ENCODE measurements at regions not wholly inside any gene's neighbourhood (a gene's known extent, or its start where the extent isn't known, plus 50 kb on each side); places are given as distances from the start of the nearest gene placed in this dataset.

- no peak overlapping the region for H3K9ac ChIP-seq (ENCODE audit: low read length)
- no peaks in the 10 kb centered on the region for H3K9me3 ChIP-seq (ENCODE audit: control insufficient read depth, low read length)
- no peak overlapping the region for H3K4me3 ChIP-seq (ENCODE audit: low read length)
- no peaks in the 10 kb centered on the region for H3K36me3 ChIP-seq (ENCODE audit: control insufficient read depth, insufficient read depth, low read length, severe bottlenecking)
- no peaks in the 10 kb centered on the region for H3K4me1 ChIP-seq (ENCODE audit: control insufficient read depth, insufficient read depth, low read length)
- no peak for DNase-seq (ENCODE audit: low read depth)
- no peaks in the 10 kb centered on the region for H3K27me3 ChIP-seq (replicated peaks; ENCODE audit: control insufficient read depth, insufficient read depth, low read length)
Measured at GRCh38 chr9:78674874-78675273, 377.9 kb downstream of the PSAT1 start.

GRCh38 chr9:78676009-78676408 lies 379.1 kb downstream of the PSAT1 start:
- DNase-seq (ENCODE audit: low read depth), result no peak
- Histone ChIP-seq H3K27me3 (replicated peaks; ENCODE audit: control insufficient read depth, insufficient read depth, low read length) (no peaks in the 10 kb centered on the region), H3K9ac (ENCODE audit: low read length) (no peak overlapping the region), H3K9me3 (ENCODE audit: control insufficient read depth, low read length) (no peaks in the 10 kb centered on the region), H3K4me3 (ENCODE audit: low read length) (no peak overlapping the region), H3K36me3 (ENCODE audit: control insufficient read depth, insufficient read depth, low read length, severe bottlenecking) (no peaks in the 10 kb centered on the region), H3K4me1 (ENCODE audit: control insufficient read depth, insufficient read depth, low read length) (no peaks in the 10 kb centered on the region)

- Histone ChIP-seq H3K9ac (ENCODE audit: low read length) (no peak overlapping the region), H3K9me3 (ENCODE audit: control insufficient read depth, low read length) (no peaks in the 10 kb centered on the region), H3K27me3 (replicated peaks; ENCODE audit: control insufficient read depth, insufficient read depth, low read length) (no peaks in the 10 kb centered on the region), H3K4me3 (ENCODE audit: low read length) (no peak overlapping the region), H3K36me3 (ENCODE audit: control insufficient read depth, insufficient read depth, low read length, severe bottlenecking) (no peaks in the 10 kb centered on the region), H3K4me1 (ENCODE audit: control insufficient read depth, insufficient read depth, low read length) (no peaks in the 10 kb centered on the region)
- peak; percentile 39 for DNase-seq (ENCODE audit: low read depth)
Measured at GRCh38 chr9:78676623-78677022, 379.7 kb downstream of the PSAT1 start.

- H3K9ac ChIP-seq (ENCODE audit: low read length), result no peak overlapping the region
- no peak for DNase-seq (ENCODE audit: low read depth)
- no peaks in the 10 kb centered on the region for H3K4me1 ChIP-seq (ENCODE audit: control insufficient read depth, insufficient read depth, low read length)
- H3K9me3 ChIP-seq (ENCODE audit: control insufficient read depth, low read length), result no peaks in the 10 kb centered on the region
- no peak overlapping the region for H3K4me3 ChIP-seq (ENCODE audit: low read length)
- H3K36me3 ChIP-seq (ENCODE audit: control insufficient read depth, insufficient read depth, low read length, severe bottlenecking), result no peaks in the 10 kb centered on the region
- H3K27me3 ChIP-seq (replicated peaks; ENCODE audit: control insufficient read depth, insufficient read depth, low read length), result no peaks in the 10 kb centered on the region
Measured at GRCh38 chr9:78677326-78677725, 380.4 kb downstream of the PSAT1 start.

GRCh38 chr9:78678877-78679276 lies 382.0 kb downstream of the PSAT1 start:
- Histone ChIP-seq H3K4me3 (ENCODE audit: low read length) (no peak overlapping the region), H3K27me3 (replicated peaks; ENCODE audit: control insufficient read depth, insufficient read depth, low read length) (no peaks in the 10 kb centered on the region), H3K36me3 (ENCODE audit: control insufficient read depth, insufficient read depth, low read length, severe bottlenecking) (no peaks in the 10 kb centered on the region), H3K9ac (ENCODE audit: low read length) (no peak overlapping the region), H3K4me1 (ENCODE audit: control insufficient read depth, insufficient read depth, low read length) (no peaks in the 10 kb centered on the region), H3K9me3 (ENCODE audit: control insufficient read depth, low read length) (no peaks in the 10 kb centered on the region)
- DNase-seq (ENCODE audit: low read depth), result no peak

- Histone ChIP-seq H3K9me3 (ENCODE audit: control insufficient read depth, low read length) (no peaks in the 10 kb centered on the region), H3K4me3 (ENCODE audit: low read length) (no peak overlapping the region)
Measured at GRCh38 chr9:78680196-78680595, 383.3 kb downstream of the PSAT1 start.

GRCh38 chr9:78682216-78682615 lies 385.3 kb downstream of the PSAT1 start:
- no peaks in the 10 kb centered on the region for H3K36me3 ChIP-seq (ENCODE audit: control insufficient read depth, insufficient read depth, low read length, severe bottlenecking)
- H3K4me1 ChIP-seq (ENCODE audit: control insufficient read depth, insufficient read depth, low read length), result no peaks in the 10 kb centered on the region
- H3K27me3 ChIP-seq (replicated peaks; ENCODE audit: control insufficient read depth, insufficient read depth, low read length), result no peaks in the 10 kb centered on the region
- no peak overlapping the region for H3K4me3 ChIP-seq (ENCODE audit: low read length)
- H3K9me3 ChIP-seq (ENCODE audit: control insufficient read depth, low read length), result no peaks in the 10 kb centered on the region
- H3K9ac ChIP-seq (ENCODE audit: low read length), result no peak overlapping the region
- no peak for DNase-seq (ENCODE audit: low read depth)

More at GRCh38 chr9:78680196-78680595, 383.3 kb downstream of the PSAT1 start:
- Histone ChIP-seq H3K4me1 (ENCODE audit: control insufficient read depth, insufficient read depth, low read length) (no peaks in the 10 kb centered on the region), H3K9ac (ENCODE audit: low read length) (no peak overlapping the region), H3K27me3 (replicated peaks; ENCODE audit: control insufficient read depth, insufficient read depth, low read length) (no peaks in the 10 kb centered on the region), H3K36me3 (ENCODE audit: control insufficient read depth, insufficient read depth, low read length, severe bottlenecking) (no peaks in the 10 kb centered on the region)
- no peak for DNase-seq (ENCODE audit: low read depth)

GRCh38 chr9:78685471-78685870 lies 388.5 kb downstream of the PSAT1 start:
- Histone ChIP-seq H3K9me3 (ENCODE audit: control insufficient read depth, low read length) (no peaks in the 10 kb centered on the region), H3K9ac (ENCODE audit: low read length) (no peak overlapping the region), H3K36me3 (ENCODE audit: control insufficient read depth, insufficient read depth, low read length, severe bottlenecking) (no peaks in the 10 kb centered on the region), H3K27me3 (replicated peaks; ENCODE audit: control insufficient read depth, insufficient read depth, low read length) (no peaks in the 10 kb centered on the region), H3K4me3 (ENCODE audit: low read length) (no peak overlapping the region), H3K4me1 (ENCODE audit: control insufficient read depth, insufficient read depth, low read length) (no peaks in the 10 kb centered on the region)
- DNase-seq (ENCODE audit: low read depth), result no peak

GRCh38 chr9:78688796-78689195 lies 391.9 kb downstream of the PSAT1 start:
- H3K4me3 ChIP-seq (ENCODE audit: low read length), result no peak overlapping the region
- no peak for DNase-seq (ENCODE audit: low read depth)
- no peaks in the 10 kb centered on the region for H3K9me3 ChIP-seq (ENCODE audit: control insufficient read depth, low read length)
- H3K27me3 ChIP-seq (replicated peaks; ENCODE audit: control insufficient read depth, insufficient read depth, low read length), result no peaks in the 10 kb centered on the region
- H3K4me1 ChIP-seq (ENCODE audit: control insufficient read depth, insufficient read depth, low read length), result no peaks in the 10 kb centered on the region
- H3K9ac ChIP-seq (ENCODE audit: low read length), result no peak overlapping the region
- no peaks in the 10 kb centered on the region for H3K36me3 ChIP-seq (ENCODE audit: control insufficient read depth, insufficient read depth, low read length, severe bottlenecking)

- no peaks in the 10 kb centered on the region for H3K27me3 ChIP-seq (replicated peaks; ENCODE audit: control insufficient read depth, insufficient read depth, low read length)
- no peaks in the 10 kb centered on the region for H3K4me1 ChIP-seq (ENCODE audit: control insufficient read depth, insufficient read depth, low read length)
- H3K4me3 ChIP-seq (ENCODE audit: low read length), result no peak overlapping the region
- no peak overlapping the region for H3K9ac ChIP-seq (ENCODE audit: low read length)
- no peaks in the 10 kb centered on the region for H3K9me3 ChIP-seq (ENCODE audit: control insufficient read depth, low read length)
- no peaks in the 10 kb centered on the region for H3K36me3 ChIP-seq (ENCODE audit: control insufficient read depth, insufficient read depth, low read length, severe bottlenecking)
- DNase-seq (ENCODE audit: low read depth), result no peak
Measured at GRCh38 chr9:78691542-78691941, 394.6 kb downstream of the PSAT1 start.

- H3K36me3 ChIP-seq (ENCODE audit: control insufficient read depth, insufficient read depth, low read length, severe bottlenecking), result no peaks in the 10 kb centered on the region
- H3K4me1 ChIP-seq (ENCODE audit: control insufficient read depth, insufficient read depth, low read length), result no peaks in the 10 kb centered on the region
- no peaks in the 10 kb centered on the region for H3K9me3 ChIP-seq (ENCODE audit: control insufficient read depth, low read length)
- no peak for DNase-seq (ENCODE audit: low read depth)
- no peak overlapping the region for H3K9ac ChIP-seq (ENCODE audit: low read length)
- no peak overlapping the region for H3K4me3 ChIP-seq (ENCODE audit: low read length)
- no peaks in the 10 kb centered on the region for H3K27me3 ChIP-seq (replicated peaks; ENCODE audit: control insufficient read depth, insufficient read depth, low read length)
Measured at GRCh38 chr9:78692871-78693270, 395.9 kb downstream of the PSAT1 start.

- Histone ChIP-seq H3K27me3 (replicated peaks; ENCODE audit: control insufficient read depth, insufficient read depth, low read length) (no peaks in the 10 kb centered on the region), H3K36me3 (ENCODE audit: control insufficient read depth, insufficient read depth, low read length, severe bottlenecking) (no peaks in the 10 kb centered on the region), H3K9ac (ENCODE audit: low read length) (no peak overlapping the region), H3K4me3 (ENCODE audit: low read length) (no peak overlapping the region), H3K4me1 (ENCODE audit: control insufficient read depth, insufficient read depth, low read length) (no peaks in the 10 kb centered on the region), H3K9me3 (ENCODE audit: control insufficient read depth, low read length) (no peaks in the 10 kb centered on the region)
- DNase-seq (ENCODE audit: low read depth), result no peak
Measured at GRCh38 chr9:78694974-78695373, 398.0 kb downstream of the PSAT1 start.

All from adipocyte (in vitro differentiated cells).